GM08714 (cell line): ENCODE measurements at regions not wholly inside any gene's neighbourhood (a gene's known extent, or its start where the extent isn't known, plus 50 kb on each side); places are given as distances from the start of the nearest gene placed in this dataset.
"Not testable (repeated sequence)": the region's sequence is repeated elsewhere in the genome, so short reads cannot be mapped to it uniquely, and the experiment has no call there.

Experiments used
- H3K4me3 ChIP-seq: fragments of 200-500 bp; sonication (Bioruptor generic); 2 replicates; pipeline ENCODE4 v1.5.1; 2014; ENCODE audit warnings: mild to moderate bottlenecking, low read length, inconsistent platforms
- ZNF274 ChIP-seq: IDR thresholded peaks from 2 replicates; pipeline ENCODE4 v1.6.1; 2012; ENCODE audit warnings: mild to moderate bottlenecking, low read depth, low read length

- no peak for TF ChIP-seq ZNF274
- H3K4me3 ChIP-seq, result no peak overlapping the region
These were observed 101.1 kb upstream of the IGLL5 start for GRCh38 chr22:22786301-22787115.

GRCh38 chr22:22787151-22787550 lies 100.5 kb upstream of the IGLL5 start:
- H3K4me3 ChIP-seq, result no peak overlapping the region
- no peak for TF ChIP-seq ZNF274

- no peak for TF ChIP-seq ZNF274
These were observed 99.7 kb upstream of the IGLL5 start for GRCh38 chr22:22787786-22788459.

GRCh38 chr22:22788460-22789037 lies 99.1 kb upstream of the IGLL5 start:
- TF ChIP-seq ZNF274, result no peak
- H3K4me3 ChIP-seq, result no peak overlapping the region

More at GRCh38 chr22:22787786-22788459, 99.7 kb upstream of the IGLL5 start:
- H3K4me3 ChIP-seq, result no peak overlapping the region

GRCh38 chr22:22789233-22789921 lies 98.2 kb upstream of the IGLL5 start:
- H3K4me3 ChIP-seq, result no peak overlapping the region
- TF ChIP-seq ZNF274, result no peak

GRCh38 chr22:22789922-22790845 lies 97.4 kb upstream of the IGLL5 start:
- H3K4me3 ChIP-seq, result no peak overlapping the region
- no peak for TF ChIP-seq ZNF274

GRCh38 chr22:22791438-22792181 lies 96.0 kb upstream of the IGLL5 start:
- no peak for TF ChIP-seq ZNF274
- no peak overlapping the region for H3K4me3 ChIP-seq

GRCh38 chr22:22792205-22792786 lies 95.3 kb upstream of the IGLL5 start:
- not testable (repeated sequence) for H3K4me3 ChIP-seq

GRCh38 chr22:22795639-22796038 lies 92.0 kb upstream of the IGLL5 start:
- not testable (repeated sequence) for H3K4me3 ChIP-seq

GRCh38 chr22:22796724-22797123 lies 90.9 kb upstream of the IGLL5 start:
- H3K4me3 ChIP-seq, result no peak overlapping the region
- TF ChIP-seq ZNF274, result no peak

GRCh38 chr22:22798232-22798616 lies 89.4 kb upstream of the IGLL5 start:
- no peak overlapping the region for H3K4me3 ChIP-seq
- TF ChIP-seq ZNF274, result no peak

- no peak for TF ChIP-seq ZNF274
These were observed 88.9 kb upstream of the IGLL5 start for GRCh38 chr22:22798716-22799115.

GRCh38 chr22:22799561-22799960 lies 88.1 kb upstream of the IGLL5 start:
- no peak overlapping the region for H3K4me3 ChIP-seq
- TF ChIP-seq ZNF274, result no peak

More at GRCh38 chr22:22798716-22799115, 88.9 kb upstream of the IGLL5 start:
- no peak overlapping the region for H3K4me3 ChIP-seq
